ELF-1 (cell line): ENCODE measurements at regions not wholly inside any gene's neighbourhood (a gene's known extent, or its start where the extent isn't known, plus 50 kb on each side); places are given as distances from the start of the nearest gene placed in this dataset.
A peak's percentile ranks its signal among the peaks of the same experiment; 100 is the strongest.

ENCODE experiments used
- DNase-seq: peaks from one replicate; pipeline ENCODE4 v3.0.0-alpha.2; 2016; ENCODE audit warnings: low read depth, low spot score

GRCh38 chr2:20539776-20540586 is 93.1 kb downstream of the RHOB start:
- peak; percentile 35 for DNase-seq

- peak; percentile 56 for DNase-seq
Observed at GRCh38 chr2:20540587-20541293, 93.9 kb downstream of the RHOB start.

GRCh38 chr2:20541294-20541640 is 94.4 kb downstream of the RHOB start:
- DNase-seq = peak; percentile 46

GRCh38 chr2:20541651-20542050 is 94.8 kb downstream of the RHOB start:
- DNase-seq = no peak

GRCh38 chr2:20542269-20542668 is 95.4 kb downstream of the RHOB start:
- DNase-seq = no peak

- DNase-seq = peak; percentile 67
Observed at GRCh38 chr2:20542746-20543468, 96.0 kb downstream of the RHOB start.

- DNase-seq = no peak
Observed at GRCh38 chr2:20543469-20544152, 96.7 kb downstream of the RHOB start.

GRCh38 chr2:20544153-20544747 is 97.4 kb downstream of the RHOB start:
- DNase-seq = no peak

GRCh38 chr2:20549144-20549543 is 101.8 kb downstream of the HS1BP3 start:
- DNase-seq = no peak

- DNase-seq = no peak
Observed at GRCh38 chr2:20549691-20550348, 101.1 kb downstream of the HS1BP3 start.

- DNase-seq = no peak
Observed at GRCh38 chr2:20551260-20551944, 99.5 kb downstream of the HS1BP3 start.

- no peak for DNase-seq
Observed at GRCh38 chr2:20551945-20552328, 99.0 kb downstream of the HS1BP3 start.

- DNase-seq = no peak
Observed at GRCh38 chr2:20552847-20553246, 98.1 kb downstream of the HS1BP3 start.

GRCh38 chr2:20553580-20553979 is 97.3 kb downstream of the HS1BP3 start:
- no peak for DNase-seq

- DNase-seq = no peak
Observed at GRCh38 chr2:20555954-20556353, 94.9 kb downstream of the HS1BP3 start.

GRCh38 chr2:20556756-20557155 is 94.1 kb downstream of the HS1BP3 start:
- no peak for DNase-seq

- no peak for DNase-seq
Observed at GRCh38 chr2:20557226-20557625, 93.7 kb downstream of the HS1BP3 start.

- DNase-seq = peak; percentile 41
Observed at GRCh38 chr2:20557635-20558034, 93.3 kb downstream of the HS1BP3 start.

- DNase-seq = no peak
Observed at GRCh38 chr2:20558391-20559150, 92.3 kb downstream of the HS1BP3 start.

GRCh38 chr2:20559277-20559676 is 91.6 kb downstream of the HS1BP3 start:
- no peak for DNase-seq
